AG04449 (cell line): ENCODE measurements at regions not wholly inside any gene's neighbourhood (a gene's known extent, or its start where the extent isn't known, plus 50 kb on each side); places are given as distances from the start of the nearest gene placed in this dataset.
"Not testable (repeated sequence)": the region's sequence is repeated elsewhere in the genome, so short reads cannot be mapped to it uniquely, and the experiment has no call there.

Source experiments
- CTCF ChIA-PET: fragments of 350-600 bp; formaldehyde crosslinking; extraction: SDS; loops from one replicate; lab custom pipeline; 2021; ENCODE audit warnings: antibody characterized with exemption; lab: Yijun Ruan, JAX
- POLR2A ChIA-PET: fragments of 400-600, 350-600 bp; formaldehyde crosslinking; extraction: SDS; loops from one replicate; lab custom pipeline; 2020; ENCODE audit warnings: antibody characterized with exemption, inconsistent platforms; lab: Yijun Ruan, JAX
- DNase-seq: peaks from one replicate; pipeline ENCODE4 v3.0.0-alpha.2; 2010; ENCODE audit warnings: low read depth, low spot score
- H3K4me3 ChIP-seq: 2 replicates; pipeline ENCODE4 v1.5.1; 2011; ENCODE audit warnings: low read depth, mild to moderate bottlenecking, control low read depth, low read length
- CTCF ChIP-seq: IDR thresholded peaks from one replicate; pipeline ENCODE4 v1.5.1; 2011; ENCODE audit warnings: mild to moderate bottlenecking, moderate library complexity, low read length, control low read depth, inconsistent platforms; ENCODE audit not compliant: insufficient read depth; ENCODE audit errors: missing control alignments

DNA sequence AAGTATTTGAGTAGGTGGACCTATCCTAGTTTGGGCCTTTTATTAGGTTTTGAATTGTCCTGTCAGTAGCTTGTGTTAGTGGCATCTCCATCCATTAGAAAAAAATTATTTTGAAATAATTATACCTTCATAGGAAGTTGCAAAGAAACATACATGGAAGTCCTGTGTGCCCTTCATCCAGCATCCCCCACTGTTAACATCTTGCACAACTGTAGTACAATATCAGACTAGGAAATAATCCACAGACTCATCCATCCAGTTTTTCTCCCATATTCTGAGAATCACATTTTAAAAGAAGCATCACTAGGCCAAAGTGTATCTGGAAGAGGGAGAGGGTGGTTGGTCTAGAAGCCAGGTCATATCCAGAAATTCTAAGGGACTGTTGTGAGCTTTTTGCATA lies 155.5 kb upstream of the ROPN1 start:
- CTCF ChIA-PET: interaction anchor here (0.9 to 1.6 kb wide), 4 partner anchors 15 to 129 kb away, joined by 3 to 5 read pairs (median 4); partner anchors contain the start of gene KALRN
- TF ChIP-seq CTCF: no peak
- POLR2A ChIA-PET: interaction anchor here (0.6 kb wide), 1 partner anchor 10 kb away, joined by 3 read pairs; no protein-coding TSS in a partner anchor
- no peak overlapping the region for H3K4me3 ChIP-seq
- DNase-seq: no peak

GRCh38 chr3:124147946-124148345 lies 156.0 kb upstream of the ROPN1 start:
- CTCF ChIA-PET: interaction anchor here (0.9 to 1.6 kb wide), 4 partner anchors 16 to 130 kb away, joined by 3 to 5 read pairs (median 4); partner anchors contain the start of gene KALRN
- H3K4me3 ChIP-seq: no peak overlapping the region
- POLR2A ChIA-PET: no interaction called here
- TF ChIP-seq CTCF: peak; percentile 48
- DNase-seq: peak; percentile 5

DNA sequence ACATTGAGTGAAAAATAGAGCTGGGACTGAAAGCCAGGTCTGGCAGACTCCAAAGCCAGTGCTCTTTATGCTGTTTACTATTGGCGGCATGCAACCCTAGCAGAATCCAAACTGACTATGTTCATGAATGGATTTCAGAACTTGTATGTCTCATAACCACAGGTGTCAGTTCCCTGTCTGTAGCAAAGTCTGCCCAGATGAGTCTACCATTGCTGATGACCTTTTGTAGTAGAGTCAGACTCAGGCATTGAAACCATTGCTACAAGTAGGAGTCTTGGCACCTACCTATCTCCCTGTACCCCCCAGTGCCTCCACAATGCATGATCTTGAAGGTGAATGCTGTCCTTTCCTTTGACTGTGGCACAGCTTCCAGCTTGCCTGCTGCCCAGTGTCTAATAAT lies 157.2 kb upstream of the ROPN1 start:
- POLR2A ChIA-PET: no interaction called here
- CTCF ChIA-PET: interaction anchor here (0.7 to 1.5 kb wide), 4 partner anchors 9 to 166 kb away, joined by 3 to 8 read pairs (median 4); no protein-coding TSS in a partner anchor
- no peak for TF ChIP-seq CTCF
- H3K4me3 ChIP-seq: no peak overlapping the region
- DNase-seq: no peak

- CTCF ChIA-PET: interaction anchor here (0.8 to 1.5 kb wide), 3 partner anchors 58 to 116 kb away, joined by 3 to 8 read pairs (median 3); no protein-coding TSS in a partner anchor
- TF ChIP-seq CTCF: no peak
- DNase-seq: no peak
- no peak overlapping the region for H3K4me3 ChIP-seq
- POLR2A ChIA-PET: no interaction called here
These were observed 157.8 kb upstream of the ROPN1 start for GRCh38 chr3:124149771-124150170.

DNA sequence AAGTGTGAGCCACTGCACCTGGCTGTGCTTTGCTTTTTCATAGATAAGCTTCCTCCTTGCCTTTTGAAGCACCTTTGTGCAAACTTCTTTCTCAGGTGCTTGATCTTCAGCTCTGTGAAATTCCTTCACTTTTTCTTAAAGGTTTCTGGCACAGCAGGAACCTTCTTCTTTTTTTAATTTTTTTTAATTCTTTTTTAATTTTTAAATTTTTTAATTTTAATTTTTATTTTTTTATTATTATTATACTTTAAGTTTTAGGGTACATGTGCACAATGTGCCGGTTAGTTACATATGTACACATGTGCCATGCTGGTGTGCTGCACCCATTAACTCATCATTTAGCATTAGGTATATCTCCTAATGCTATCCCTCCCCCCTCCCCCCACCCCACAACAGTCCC lies 161.0 kb upstream of the ROPN1 start:
- POLR2A ChIA-PET, DNase-seq, CTCF ChIA-PET, H3K4me3 ChIP-seq: not testable (repeated sequence)

- ChIA-PET CTCF (interaction anchor here (1.2 to 1.3 kb wide), 2 partner anchors 13 to 402 kb away, joined by 3 read pairs; no protein-coding TSS in a partner anchor), POLR2A (no interaction called here)
- TF ChIP-seq CTCF: no peak
- DNase-seq: no peak
- no peak overlapping the region for H3K4me3 ChIP-seq
These were observed 165.2 kb upstream of the ROPN1 start for GRCh38 chr3:124156866-124157712.
